Kidney (tissue), 13 donors: ENCODE measurements at regions not wholly inside any gene's neighbourhood (a gene's known extent, or its start where the extent isn't known, plus 50 kb on each side); places are given as distances from the start of the nearest gene placed in this dataset.

Experiments
- DNase-seq, 5 donors: peaks; one replicate each; pipeline ENCODE4 v3.0.0-alpha.2; 2013 to 2020
- FAIRE-seq: peaks from 2 replicates; lab custom pipeline; 2012; peaks lifted over from hg19 to GRCh38; lab: Jason Lieb, UNC
- H3K27ac ChIP-seq, 2 donors: one replicate each; pipeline ENCODE4 v1.7.0; 2013; ENCODE audit warnings: low read depth in 2 of 2, low read length in 2 of 2, inconsistent platforms in 1 of 2
- H3K27me3 ChIP-seq: one replicate; pipeline ENCODE4 v1.7.1; 2013; ENCODE audit warnings: low read length, inconsistent platforms; ENCODE audit not compliant: control insufficient read depth, insufficient read depth
- H3K36me3 ChIP-seq, 3 donors: one replicate each; pipeline versions ENCODE4 v1.7.0 to v1.7.1; 2013; ENCODE audit warnings: low read length in 3 of 3, control low read depth in 1 of 3, inconsistent platforms in 1 of 3; ENCODE audit not compliant: insufficient read depth in 3 of 3, control insufficient read depth in 2 of 3
- H3K4me1 ChIP-seq, 3 donors: one replicate each; pipeline versions ENCODE4 v1.7.0 to v1.7.1; 2013; ENCODE audit warnings: low read length in 3 of 3, inconsistent platforms in 1 of 3, low read depth in 1 of 3; ENCODE audit not compliant: control insufficient read depth in 2 of 3, insufficient read depth in 2 of 3
- H3K4me3 ChIP-seq, 3 donors: one replicate each; pipeline versions ENCODE4 v1.7.0 to v1.8.1; 2013; ENCODE audit warnings: low read length in 3 of 3, control low read depth in 1 of 3, inconsistent platforms in 1 of 3
- H3K9ac ChIP-seq, 3 donors: one replicate each; pipeline versions ENCODE4 v1.7.0 to v1.7.1; 2013; ENCODE audit warnings: low read length in 3 of 3, control low read depth in 1 of 3, inconsistent platforms in 1 of 3
- H3K9me3 ChIP-seq, 3 donors: one replicate each; pipeline versions ENCODE4 v1.7.0 to v1.7.1; 2013; ENCODE audit warnings: low read length in 3 of 3, control low read depth in 1 of 3, inconsistent platforms in 1 of 3; ENCODE audit not compliant: control insufficient read depth in 2 of 3, insufficient read depth in 1 of 3
- intact Hi-C: fragments of 100-400 bp; cut with DNase I; formaldehyde crosslinking; loops from one replicate; pipeline ENCODE4 v1.11.1; 2022
- TF ChIP-seq, protein P1 (sequence below): IDR thresholded peaks from 3 replicates; pipeline ENCODE4 v1.5.1; 2012; ENCODE audit warnings: mild to moderate bottlenecking, moderate library complexity, borderline replicate concordance; ENCODE audit not compliant: insufficient read depth; ENCODE audit errors: extremely low read depth
- donor health status: control.
- donor health status: control.
- donor health status: control.
- donor health status: control.
- donor health status: control.
- donor health status: DM: yes; HTN: yes; CAD: no.
- donor health status: Normal renal cell carcinoma (clear cell type).

DNA sequence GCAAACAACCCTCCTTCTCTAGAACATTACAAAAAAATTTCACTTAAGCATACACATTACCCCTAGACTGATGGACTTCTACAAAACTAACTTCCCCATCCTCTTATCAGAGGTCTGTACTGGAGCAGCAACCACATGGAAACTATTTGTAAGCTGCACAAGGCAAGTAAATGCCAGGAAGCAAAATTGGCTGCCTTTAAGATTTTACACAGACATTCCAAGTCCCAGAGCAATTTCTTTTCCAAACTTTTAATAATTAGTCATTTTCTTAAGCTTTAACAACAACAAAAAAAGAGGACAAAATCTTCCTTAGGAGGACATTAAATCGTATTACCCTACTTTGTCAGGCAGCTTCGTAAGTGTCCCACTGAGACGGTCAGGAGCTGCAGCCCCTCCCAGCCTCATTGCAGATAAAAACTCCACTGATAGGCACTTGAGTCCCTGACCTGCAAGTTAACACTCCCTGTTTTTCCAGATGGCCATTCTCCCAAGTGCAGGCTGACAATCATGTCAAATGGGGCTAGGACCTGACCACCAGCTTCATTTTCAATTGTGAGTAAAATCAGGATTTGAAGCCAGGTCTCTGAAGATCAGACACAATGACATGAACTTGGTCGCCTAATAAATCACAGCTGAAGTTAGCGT lies 680.1 kb downstream of the DIAPH3 start:
- intact Hi-C loops: no loop called here
- DNase-seq: peak in 1 of 5 donors; percentile 28
- TF ChIP-seq, protein P1, sequence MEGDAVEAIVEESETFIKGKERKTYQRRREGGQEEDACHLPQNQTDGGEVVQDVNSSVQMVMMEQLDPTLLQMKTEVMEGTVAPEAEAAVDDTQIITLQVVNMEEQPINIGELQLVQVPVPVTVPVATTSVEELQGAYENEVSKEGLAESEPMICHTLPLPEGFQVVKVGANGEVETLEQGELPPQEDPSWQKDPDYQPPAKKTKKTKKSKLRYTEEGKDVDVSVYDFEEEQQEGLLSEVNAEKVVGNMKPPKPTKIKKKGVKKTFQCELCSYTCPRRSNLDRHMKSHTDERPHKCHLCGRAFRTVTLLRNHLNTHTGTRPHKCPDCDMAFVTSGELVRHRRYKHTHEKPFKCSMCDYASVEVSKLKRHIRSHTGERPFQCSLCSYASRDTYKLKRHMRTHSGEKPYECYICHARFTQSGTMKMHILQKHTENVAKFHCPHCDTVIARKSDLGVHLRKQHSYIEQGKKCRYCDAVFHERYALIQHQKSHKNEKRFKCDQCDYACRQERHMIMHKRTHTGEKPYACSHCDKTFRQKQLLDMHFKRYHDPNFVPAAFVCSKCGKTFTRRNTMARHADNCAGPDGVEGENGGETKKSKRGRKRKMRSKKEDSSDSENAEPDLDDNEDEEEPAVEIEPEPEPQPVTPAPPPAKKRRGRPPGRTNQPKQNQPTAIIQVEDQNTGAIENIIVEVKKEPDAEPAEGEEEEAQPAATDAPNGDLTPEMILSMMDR: no peak
- Histone ChIP-seq H3K4me1 (no peaks in the 10 kb centered on the region), H3K9ac (no peak overlapping the region), H3K27ac (no peak overlapping the region), H3K36me3 (no peaks in the 10 kb centered on the region), H3K27me3 (no peaks in the 10 kb centered on the region), H3K4me3 (no peak overlapping the region), H3K9me3 (no peaks in the 10 kb centered on the region)
- FAIRE-seq: no peak

DNA sequence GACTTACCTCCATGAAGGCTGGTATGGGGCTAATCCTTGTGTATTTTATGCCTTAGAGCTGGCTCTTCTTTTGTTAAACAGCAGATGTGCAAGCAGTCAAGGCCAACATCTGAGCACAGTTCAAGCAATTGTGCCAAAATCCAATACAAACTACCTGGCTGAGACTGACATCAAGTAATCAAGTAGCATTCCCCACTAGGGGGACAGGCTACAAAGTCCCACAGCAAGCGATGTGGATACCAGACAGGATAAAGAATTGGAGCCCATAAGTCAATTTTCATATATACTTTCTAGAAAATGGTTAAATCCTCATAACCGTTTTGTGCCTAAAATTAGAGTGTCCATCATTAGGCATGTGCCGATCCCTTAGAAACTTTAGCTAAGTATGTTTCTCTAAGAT lies 675.8 kb downstream of the DIAPH3 start:
- H3K9ac ChIP-seq: no peak overlapping the region
- no peak for FAIRE-seq
- TF ChIP-seq, protein P1: no peak
- no peaks in the 10 kb centered on the region for H3K36me3 ChIP-seq
- H3K9me3 ChIP-seq: no peaks in the 10 kb centered on the region
- no peaks in the 10 kb centered on the region for H3K27me3 ChIP-seq
- H3K27ac ChIP-seq: no peak overlapping the region
- intact Hi-C loops: no loop called here
- no peak for DNase-seq
- H3K4me1 ChIP-seq: no peaks in the 10 kb centered on the region
- H3K4me3 ChIP-seq: no peak overlapping the region

DNA sequence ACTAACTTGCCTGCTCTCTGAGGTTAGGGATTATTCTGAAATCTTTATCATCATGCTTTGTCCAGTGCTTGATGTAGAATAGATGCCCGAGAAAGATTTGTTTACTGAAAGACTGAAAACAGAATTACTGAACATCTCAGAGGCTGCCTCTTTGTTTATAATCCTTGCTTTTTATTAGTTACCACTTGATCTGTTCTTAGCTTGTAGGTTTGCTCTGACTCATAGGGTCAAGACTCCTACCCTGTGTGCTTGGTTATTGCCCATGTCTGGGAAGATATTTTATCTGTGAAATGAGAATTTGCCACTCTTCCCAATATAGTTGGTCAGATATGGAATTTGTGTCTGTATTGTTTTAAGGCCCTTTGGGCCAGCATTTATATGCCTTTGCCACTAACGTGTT lies 675.3 kb downstream of the DIAPH3 start:
- Histone ChIP-seq H3K4me1 (no peaks in the 10 kb centered on the region), H3K27ac (no peak overlapping the region), H3K36me3 (no peaks in the 10 kb centered on the region), H3K4me3 (no peak overlapping the region), H3K9ac (no peak overlapping the region), H3K9me3 (no peaks in the 10 kb centered on the region), H3K27me3 (no peaks in the 10 kb centered on the region)
- TF ChIP-seq, protein P1: no peak
- intact Hi-C loops: no loop called here
- DNase-seq (no peak), FAIRE-seq (no peak)

DNA sequence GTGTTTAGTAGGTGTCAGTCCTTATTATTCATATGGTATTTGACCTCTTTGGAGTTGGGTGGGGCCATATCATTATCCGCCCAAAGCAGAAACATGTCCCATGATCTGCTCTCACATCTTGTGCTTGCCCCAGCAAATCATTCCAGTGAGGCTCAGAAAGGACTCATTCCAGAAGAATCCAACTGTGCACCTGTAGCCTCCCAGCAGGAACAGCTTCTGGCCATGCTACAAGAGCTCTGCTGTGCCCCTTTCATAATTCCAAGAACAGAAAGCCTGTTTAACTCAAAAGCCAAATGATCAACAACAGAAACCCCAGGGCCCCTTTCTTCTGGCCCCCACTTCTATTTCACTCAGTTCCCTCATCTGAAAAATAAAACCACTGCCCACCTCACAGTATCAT lies 673.1 kb downstream of the DIAPH3 start:
- Histone ChIP-seq H3K36me3 (no peaks in the 10 kb centered on the region), H3K9me3 (no peaks in the 10 kb centered on the region), H3K4me1 (no peaks in the 10 kb centered on the region), H3K4me3 (no peak overlapping the region), H3K9ac (no peak overlapping the region), H3K27ac (no peak overlapping the region), H3K27me3 (no peaks in the 10 kb centered on the region)
- intact Hi-C loops: no loop called here
- FAIRE-seq: no peak
- no peak for DNase-seq
- TF ChIP-seq, protein P1: no peak
